ENCODE measurements at regions not wholly inside any gene's neighbourhood (a gene's known extent, or its start where the extent isn't known, plus 50 kb on each side); places are given as distances from the start of the nearest gene placed in this dataset.

GRCh38 chr3:194837457-194838127, 151.9 kb downstream of the FAM43A start:
- no peak for TF ChIP-seq CTCF (IDR thresholded peaks at IDR 0.05; ENCODE audit: low read depth, low read length)
- H3K4me3 ChIP-seq (ENCODE audit: low read depth, low read length): no peak overlapping the region

GRCh38 chr3:194838236-194838635, 152.6 kb downstream of the FAM43A start:
- no peak overlapping the region for H3K4me3 ChIP-seq (ENCODE audit: low read depth, low read length)
- no peak for TF ChIP-seq CTCF (IDR thresholded peaks at IDR 0.05; ENCODE audit: low read depth, low read length)

- TF ChIP-seq CTCF (IDR thresholded peaks at IDR 0.05; ENCODE audit: low read depth, low read length): no peak
- no peak overlapping the region for H3K4me3 ChIP-seq (ENCODE audit: low read depth, low read length)
Measured at GRCh38 chr3:194840661-194841514, 155.2 kb downstream of the FAM43A start.

GRCh38 chr3:194841515-194841841, 155.8 kb downstream of the FAM43A start:
- no peak overlapping the region for H3K4me3 ChIP-seq (ENCODE audit: low read depth, low read length)
- TF ChIP-seq CTCF (IDR thresholded peaks at IDR 0.05; ENCODE audit: low read depth, low read length): no peak

GRCh38 chr3:194843556-194843955, 157.9 kb downstream of the FAM43A start:
- no peak for TF ChIP-seq CTCF (IDR thresholded peaks at IDR 0.05; ENCODE audit: low read depth, low read length)

GRCh38 chr3:194844046-194844445, 158.4 kb downstream of the FAM43A start:
- H3K4me3 ChIP-seq (ENCODE audit: low read depth, low read length): no peak overlapping the region
- no peak for TF ChIP-seq CTCF (IDR thresholded peaks at IDR 0.05; ENCODE audit: low read depth, low read length)

More at GRCh38 chr3:194843556-194843955, 157.9 kb downstream of the FAM43A start:
- no peak overlapping the region for H3K4me3 ChIP-seq (ENCODE audit: low read depth, low read length)
